Nephron progenitor cell (in vitro differentiated cells): ENCODE measurements at regions not wholly inside any gene's neighbourhood (a gene's known extent, or its start where the extent isn't known, plus 50 kb on each side); places are given as distances from the start of the nearest gene placed in this dataset.

ENCODE experiments used
- DNase-seq: peaks from one replicate; pipeline ENCODE4 v3.0.0; 2021
- H3K27ac Mint-ChIP-seq: 2 replicates; pipeline ENCODE4 v1.8.0; 2021; ENCODE audit warnings: mild to moderate bottlenecking, moderate library complexity, mixed read lengths
- H3K27me3 Mint-ChIP-seq: 2 replicates; pipeline ENCODE4 v1.8.0; 2021; ENCODE audit warnings: mild to moderate bottlenecking, low read depth, mixed read lengths; ENCODE audit not compliant: poor library complexity
- H3K36me3 Mint-ChIP-seq: 2 replicates; pipeline ENCODE4 v1.8.0; 2021; ENCODE audit warnings: low read depth, mixed read lengths
- H3K4me1 Mint-ChIP-seq: 2 replicates; pipeline ENCODE4 v1.8.0; 2021; ENCODE audit warnings: mixed read lengths
- H3K4me3 Mint-ChIP-seq: 2 replicates; pipeline ENCODE4 v1.8.0; 2021; ENCODE audit warnings: mild to moderate bottlenecking, moderate library complexity, mixed read lengths
- H3K9me3 Mint-ChIP-seq: 2 replicates; pipeline ENCODE4 v1.8.0; 2021; ENCODE audit warnings: mild to moderate bottlenecking, moderate library complexity, mixed read lengths
- CTCF ChIP-seq: fragments of 200-600 bp; sonication (generic); IDR thresholded peaks from 2 replicates; pipeline ENCODE4 v1.5.0; 2021; ENCODE audit warnings: antibody characterized with exemption

GRCh38 chr16:80105160-80105559 lies 435.6 kb upstream of the DYNLRB2 start:
- no peak for DNase-seq
- Mint-ChIP-seq H3K4me1 (peaks cover 6% of the 10 kb centered on the region), H3K27me3 (peaks cover 7% of the 10 kb centered on the region), H3K36me3 (no peaks in the 10 kb centered on the region), H3K4me3 (no peak overlapping the region), H3K27ac (no peak overlapping the region), H3K9me3 (peaks cover 5% of the 10 kb centered on the region)
- TF ChIP-seq CTCF: no peak

GRCh38 chr16:80104401-80104800 lies 436.4 kb upstream of the DYNLRB2 start:
- no peak overlapping the region for H3K27ac Mint-ChIP-seq
- no peaks in the 10 kb centered on the region for H3K36me3 Mint-ChIP-seq
- DNase-seq: no peak
- H3K27me3 Mint-ChIP-seq: peaks cover 6% of the 10 kb centered on the region
- H3K9me3 Mint-ChIP-seq: peaks cover 5% of the 10 kb centered on the region
- peaks cover 6% of the 10 kb centered on the region for H3K4me1 Mint-ChIP-seq
- no peak for TF ChIP-seq CTCF
- no peak overlapping the region for H3K4me3 Mint-ChIP-seq

DNA sequence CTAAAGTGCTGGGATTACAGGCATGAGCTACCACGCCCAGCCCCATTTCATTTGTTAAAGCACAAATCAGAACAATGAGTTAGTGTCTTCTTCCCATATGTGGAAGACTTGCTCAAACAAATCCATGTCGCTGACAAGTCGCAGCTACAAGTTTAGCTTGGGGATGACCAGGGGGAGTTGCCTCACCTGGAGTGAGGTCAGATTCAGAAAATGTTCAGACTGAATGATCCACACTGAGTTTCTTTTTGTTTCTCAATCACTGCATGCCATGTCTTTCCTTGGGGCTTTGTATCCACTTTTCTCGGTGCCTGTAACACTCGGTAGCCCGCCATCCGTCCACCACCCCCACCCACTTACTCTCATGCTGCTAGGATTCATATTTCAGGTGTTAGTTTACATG lies 437.3 kb upstream of the DYNLRB2 start:
- no peak overlapping the region for H3K27ac Mint-ChIP-seq
- no peak overlapping the region for H3K4me3 Mint-ChIP-seq
- H3K4me1 Mint-ChIP-seq: peaks cover 6% of the 10 kb centered on the region
- peaks cover 4% of the 10 kb centered on the region for H3K27me3 Mint-ChIP-seq
- DNase-seq: no peak
- peaks cover 14% of the 10 kb centered on the region for H3K9me3 Mint-ChIP-seq
- peaks cover 6% of the 10 kb centered on the region for H3K36me3 Mint-ChIP-seq
- TF ChIP-seq CTCF: no peak

DNA sequence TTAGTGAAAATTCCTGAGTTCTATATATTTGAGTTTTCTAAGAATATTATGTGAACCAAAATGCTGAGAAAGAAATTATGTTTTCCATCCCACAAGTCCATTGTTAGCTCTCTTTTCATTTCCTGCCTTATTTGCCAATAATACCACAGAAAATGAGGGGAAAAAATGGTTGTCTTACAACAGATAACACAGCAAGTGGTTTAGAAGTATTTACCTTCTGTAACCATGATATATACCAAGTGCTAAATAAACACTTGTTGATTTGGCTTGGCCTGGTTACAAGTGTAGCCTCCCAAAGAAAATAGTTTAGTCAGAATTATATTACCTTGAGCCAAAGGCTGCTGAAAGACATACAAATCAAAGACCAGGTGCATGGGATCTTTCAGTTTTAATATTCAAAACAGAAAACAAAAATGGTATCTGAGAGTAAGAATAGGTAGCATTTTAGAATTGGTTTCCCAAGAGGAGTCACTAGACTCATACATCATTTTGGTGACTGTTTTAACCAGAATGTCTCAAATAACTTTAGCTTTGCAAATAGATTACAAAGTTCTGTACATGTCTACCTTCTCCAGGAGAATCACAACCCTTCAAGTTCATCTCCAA lies 439.8 kb upstream of the DYNLRB2 start:
- H3K4me1 Mint-ChIP-seq: peaks cover 6% of the 10 kb centered on the region
- no peak for TF ChIP-seq CTCF
- peaks cover 6% of the 10 kb centered on the region for H3K36me3 Mint-ChIP-seq
- no peak overlapping the region for H3K27ac Mint-ChIP-seq
- no peak overlapping the region for H3K4me3 Mint-ChIP-seq
- H3K27me3 Mint-ChIP-seq: peaks cover 4% of the 10 kb centered on the region
- no peak for DNase-seq
- peaks cover 25% of the 10 kb centered on the region for H3K9me3 Mint-ChIP-seq

DNA sequence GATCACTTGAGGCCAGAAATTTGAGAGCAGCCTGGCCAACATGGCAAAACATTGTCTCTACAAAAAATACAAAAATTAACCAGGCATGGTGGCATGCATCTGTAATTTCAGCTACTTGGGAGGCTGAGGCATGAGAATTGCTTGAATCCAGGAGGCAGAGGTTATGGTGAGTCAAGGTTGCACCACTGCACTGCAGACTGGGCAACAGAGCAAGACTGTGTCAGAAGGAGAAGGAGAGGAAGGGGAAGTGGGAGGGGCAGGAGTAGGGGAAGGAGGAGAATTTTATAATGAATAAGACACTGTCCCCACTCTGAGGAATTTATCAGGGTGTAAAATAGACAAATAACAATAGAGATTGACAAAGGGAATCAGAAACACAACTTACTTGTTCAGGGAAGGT lies 440.6 kb upstream of the DYNLRB2 start:
- H3K36me3 Mint-ChIP-seq: peaks cover 6% of the 10 kb centered on the region
- no peak overlapping the region for H3K27ac Mint-ChIP-seq

More for the DNA sequence above, 440.6 kb upstream of the DYNLRB2 start:
- no peak for DNase-seq
- Mint-ChIP-seq H3K27me3 (peaks cover 4% of the 10 kb centered on the region), H3K4me1 (peaks cover 6% of the 10 kb centered on the region), H3K9me3 (peaks cover 25% of the 10 kb centered on the region), H3K4me3 (no peak overlapping the region)
- TF ChIP-seq CTCF: no peak
